ENCODE measurements at regions not wholly inside any gene's neighbourhood (a gene's known extent, or its start where the extent isn't known, plus 50 kb on each side); places are given as distances from the start of the nearest gene placed in this dataset.
"Not testable (repeated sequence)": the region's sequence is repeated elsewhere in the genome, so short reads cannot be mapped to it uniquely, and the experiment has no call there.

DNA sequence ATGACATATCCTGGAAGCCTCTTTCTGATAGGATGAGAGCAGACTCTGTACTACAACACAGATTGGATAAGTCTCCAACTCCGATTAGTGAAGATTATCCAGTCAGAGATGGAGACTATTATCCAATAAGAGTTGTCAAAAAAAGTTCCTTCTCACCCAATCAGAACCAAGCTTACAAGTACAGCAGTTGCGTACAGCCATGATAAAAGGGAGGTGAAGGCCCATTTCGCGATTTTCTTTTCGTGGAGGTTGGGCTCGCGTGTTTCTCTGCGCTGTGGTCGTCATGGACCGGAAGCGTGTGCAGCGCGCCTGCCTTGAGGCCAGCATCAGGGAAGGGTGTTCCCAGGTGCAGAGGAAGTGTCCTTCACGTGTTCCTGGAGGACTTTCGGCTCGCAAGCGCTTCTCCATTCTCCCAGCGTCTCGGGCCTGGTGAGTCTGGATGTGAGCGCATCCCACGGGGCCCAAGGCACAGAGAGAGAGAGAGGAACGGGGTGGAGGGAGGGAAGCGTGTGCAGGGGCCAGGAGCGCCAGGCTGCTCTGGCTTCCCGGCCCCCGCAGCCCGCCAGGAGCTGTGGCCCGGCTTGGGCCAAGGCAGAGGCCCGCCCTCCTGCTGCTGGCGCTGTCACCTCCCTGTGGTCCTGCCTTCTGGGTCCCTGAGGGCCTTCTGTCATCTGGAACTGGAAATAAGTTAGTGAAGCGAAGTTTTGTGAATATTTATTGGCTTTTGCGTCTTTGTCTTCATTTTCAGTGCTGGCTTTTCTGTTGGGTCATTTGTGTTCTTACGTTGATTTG is 53.9 kb downstream of the CDRT15L2 start:
- not testable (repeated sequence) for DNase-seq

DNA sequence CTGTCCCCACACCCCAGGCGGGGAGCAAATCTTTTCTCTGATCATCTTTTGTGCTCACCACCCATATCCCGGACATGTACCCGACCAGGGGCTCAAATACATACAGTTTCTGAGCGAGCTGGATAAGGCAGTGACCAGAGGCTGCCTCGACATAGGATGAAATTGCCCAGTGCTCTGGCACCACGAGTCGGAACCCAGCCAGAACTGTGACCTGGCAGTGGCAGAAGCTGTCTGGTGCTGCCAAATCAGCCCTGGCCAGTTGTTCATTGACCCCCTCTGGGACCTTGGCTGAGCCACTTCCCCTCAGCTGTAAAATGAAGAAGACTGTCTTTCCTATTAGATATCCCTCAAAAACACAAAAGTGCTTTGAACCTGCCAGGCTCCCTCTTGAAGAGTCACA is 60.6 kb downstream of the CDRT15L2 start:
- not testable (repeated sequence) for DNase-seq

DNA sequence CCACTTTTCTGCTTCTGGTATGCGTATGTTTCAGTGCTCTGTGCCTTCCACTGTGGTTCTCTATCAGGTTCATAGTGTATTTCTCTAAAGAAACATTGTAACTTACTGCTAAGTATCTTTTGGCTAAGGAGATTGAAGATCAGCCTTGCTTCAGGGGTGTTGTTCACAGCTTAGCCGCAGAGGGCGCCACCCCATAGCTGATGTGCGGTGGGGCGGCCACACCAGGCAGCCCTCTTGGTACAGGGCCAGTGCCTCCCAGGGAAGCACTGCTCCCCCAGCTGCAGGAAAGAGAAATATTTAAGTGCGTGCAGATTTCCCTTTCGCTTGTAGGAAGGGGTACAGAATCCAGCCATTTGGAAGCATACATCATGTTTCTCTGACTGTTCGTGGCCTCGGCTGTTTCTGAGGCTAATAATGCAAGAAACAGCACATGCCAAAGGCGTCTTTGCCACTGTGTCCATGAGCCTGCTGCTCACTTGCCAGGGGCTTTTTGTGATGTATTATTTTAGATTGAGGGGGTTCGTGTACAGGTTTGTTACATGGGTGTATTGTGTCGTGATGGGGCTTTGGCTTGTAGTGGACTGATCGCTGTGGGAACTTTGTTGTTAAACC is 67.2 kb downstream of the CDRT15L2 start:
- DNase-seq: not testable (repeated sequence)

DNA sequence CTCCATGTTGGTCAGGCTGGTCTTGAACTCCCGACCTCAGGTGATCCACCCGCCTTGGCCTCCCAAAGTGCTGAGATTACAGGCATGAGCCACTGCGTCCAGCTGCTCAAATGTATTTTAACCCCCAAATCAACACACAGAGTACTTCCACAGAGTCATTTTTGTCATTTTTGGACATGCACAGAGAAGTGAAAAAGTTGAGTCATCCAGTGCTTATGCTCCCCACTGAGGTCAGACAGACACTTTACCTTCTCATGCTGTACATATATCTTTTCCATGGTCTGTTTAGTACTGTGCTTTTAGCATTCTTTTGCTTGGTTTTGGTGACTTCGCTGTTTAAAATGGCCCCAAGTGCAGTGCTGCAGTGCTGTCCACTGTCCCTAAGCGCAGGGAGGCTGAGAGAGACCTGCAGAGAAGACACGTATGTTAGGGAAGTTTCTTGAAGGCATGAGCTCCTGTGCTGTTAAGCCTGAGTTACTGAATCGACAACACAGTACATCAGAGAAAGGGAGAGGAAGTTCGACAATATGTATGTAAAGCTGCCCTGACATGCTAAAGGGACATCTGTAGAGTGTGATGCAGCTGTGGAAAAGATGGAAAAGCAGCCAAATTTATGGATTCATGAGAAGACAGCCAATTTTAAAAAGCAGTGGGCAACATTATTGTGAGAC is 69.7 kb downstream of the CDRT15L2 start:
- DNase-seq: peak in 1 of 5 donors; percentile 20

DNA sequence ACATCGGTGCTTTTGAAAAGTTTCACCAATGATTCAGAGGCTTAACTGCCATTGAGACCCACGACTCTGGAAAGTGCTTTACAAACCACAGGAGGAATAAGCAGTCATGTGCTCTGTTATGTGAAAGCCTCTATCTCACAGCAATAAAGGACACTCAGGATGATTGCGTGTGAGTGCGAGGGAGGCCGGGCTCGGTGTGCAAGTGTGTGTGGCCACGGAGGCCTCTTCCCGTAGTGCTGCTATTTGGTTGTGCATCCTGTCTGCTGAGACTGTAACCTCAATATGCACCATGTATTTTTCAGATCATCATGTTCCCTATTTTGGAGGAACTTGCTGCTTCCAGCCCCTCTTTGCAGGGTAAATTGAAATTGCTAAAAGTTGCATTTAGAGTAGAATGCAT is 71.5 kb downstream of the CDRT15L2 start:
- DNase-seq: peak in 1 of 5 donors; percentile 13

DNA sequence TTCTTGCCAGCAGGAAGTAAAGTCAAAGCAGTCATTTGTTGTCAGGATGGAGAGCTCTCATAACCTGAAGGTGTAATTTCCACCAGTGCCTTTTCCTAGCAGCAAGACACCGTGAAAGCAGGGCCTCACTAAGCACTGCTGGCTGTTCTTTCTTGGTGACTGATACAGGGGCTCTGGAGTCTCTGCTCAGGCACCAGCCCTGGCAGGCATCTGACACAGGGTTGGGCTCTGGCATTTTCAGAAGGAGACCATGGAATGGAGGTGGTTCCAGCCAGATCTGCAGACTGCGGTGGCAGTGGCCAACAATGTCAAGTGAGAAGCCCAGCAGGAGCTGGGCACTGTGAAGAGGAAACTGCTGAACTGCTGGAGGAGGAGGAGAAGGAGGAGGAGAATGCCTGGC is 72.2 kb downstream of the CDRT15L2 start:
- not testable (repeated sequence) for DNase-seq

DNA sequence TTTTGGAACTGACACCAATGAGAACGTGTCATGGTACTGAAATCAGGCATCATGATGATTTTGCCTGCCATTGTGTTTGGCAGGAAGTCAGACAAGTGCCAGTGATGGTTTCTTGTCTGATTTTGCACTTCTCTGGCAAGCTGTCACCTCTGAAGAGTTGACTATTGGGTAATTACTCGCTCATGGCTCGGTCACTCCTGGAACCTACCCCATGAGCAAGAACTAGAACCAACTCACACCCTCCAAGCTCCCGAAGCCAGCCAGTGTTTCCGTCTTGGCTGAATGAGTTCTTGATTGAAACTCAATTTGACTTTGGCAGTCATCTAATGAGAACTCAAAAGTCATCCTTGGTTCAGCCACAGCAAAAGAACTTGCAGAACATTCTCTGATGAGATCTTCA is 73.9 kb downstream of the CDRT15L2 start:
- not testable (repeated sequence) for DNase-seq

DNA sequence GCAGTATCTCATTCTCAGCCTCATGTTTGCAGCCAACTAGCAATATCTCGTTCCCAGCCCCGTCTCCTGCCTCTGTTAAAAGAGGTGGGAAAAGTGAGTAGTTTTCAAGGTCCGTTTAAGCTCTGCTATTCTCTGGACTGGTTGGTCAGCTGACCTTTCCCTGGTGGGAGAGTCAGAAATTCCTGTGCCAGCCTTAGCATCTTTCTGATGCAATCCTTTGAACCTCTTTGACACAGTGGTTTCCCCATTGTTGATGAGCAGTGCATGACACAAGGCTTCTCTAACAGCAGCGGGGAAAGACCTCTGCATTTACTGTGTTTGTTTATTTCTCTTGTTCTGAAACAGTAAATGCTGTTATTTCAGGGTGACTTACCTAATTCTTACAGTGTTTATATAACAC is 74.6 kb downstream of the CDRT15L2 start:
- not testable (repeated sequence) for DNase-seq

DNA sequence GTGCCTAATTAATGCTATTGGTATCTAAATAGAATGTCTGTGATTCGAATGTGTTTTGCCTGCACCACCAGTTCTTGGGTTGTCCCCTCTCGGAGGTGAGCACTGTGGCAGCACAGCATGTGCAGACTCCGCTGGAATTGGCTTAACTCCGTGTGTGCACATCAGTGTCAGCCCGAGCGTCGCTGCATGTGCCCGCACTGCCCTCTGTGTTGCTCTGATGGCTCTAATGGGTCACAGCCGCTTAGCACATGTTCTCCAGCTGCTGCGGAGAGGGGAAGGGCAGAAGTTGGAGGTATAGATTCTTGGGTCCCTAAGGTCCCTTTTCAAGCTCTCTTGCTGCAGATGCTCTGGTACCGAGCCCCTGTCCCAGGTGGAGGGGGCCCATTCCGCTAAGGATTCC is 75.1 kb downstream of the CDRT15L2 start:
- not testable (repeated sequence) for DNase-seq

DNA sequence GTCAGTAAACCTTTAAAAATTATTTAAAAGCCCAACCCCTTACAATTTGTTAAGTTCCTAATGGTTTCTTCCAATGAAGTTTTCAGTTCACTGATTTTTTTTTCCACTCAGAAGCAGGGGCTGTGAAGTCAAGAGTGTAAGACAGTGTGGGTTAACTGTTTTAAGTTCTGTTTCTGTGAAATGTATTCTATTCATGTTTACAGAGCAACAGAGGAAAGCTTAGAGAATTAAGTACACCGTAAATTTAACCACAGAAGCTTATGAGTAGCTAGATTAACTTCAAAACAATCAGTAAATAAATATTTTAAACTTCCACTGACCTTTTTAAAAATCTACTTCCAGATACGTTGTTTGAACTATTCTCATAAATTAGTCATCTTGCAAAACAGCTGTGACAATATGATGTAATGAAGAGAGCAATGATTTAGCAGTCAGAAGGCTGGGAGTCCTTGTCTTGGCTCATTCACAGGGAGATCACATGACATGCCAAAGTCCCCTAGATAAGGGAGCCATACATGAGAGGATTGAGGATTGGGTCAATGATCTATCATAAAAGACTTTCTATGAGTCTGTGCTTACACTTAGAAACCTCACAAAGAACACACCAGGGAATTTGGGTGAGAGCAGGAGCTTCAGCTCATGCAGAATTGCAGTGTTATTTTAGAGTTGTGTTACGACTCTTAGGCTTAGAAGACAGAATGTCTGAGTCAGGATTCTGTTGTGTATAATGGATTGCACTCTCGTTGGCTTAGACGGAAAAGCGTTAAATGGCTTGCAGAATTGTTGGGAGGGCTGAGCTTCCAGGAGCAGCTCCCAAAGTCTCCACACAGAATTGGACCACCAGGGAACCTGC is 85.8 kb downstream of the CDRT15L2 start:
- DNase-seq: not testable (repeated sequence)

DNA sequence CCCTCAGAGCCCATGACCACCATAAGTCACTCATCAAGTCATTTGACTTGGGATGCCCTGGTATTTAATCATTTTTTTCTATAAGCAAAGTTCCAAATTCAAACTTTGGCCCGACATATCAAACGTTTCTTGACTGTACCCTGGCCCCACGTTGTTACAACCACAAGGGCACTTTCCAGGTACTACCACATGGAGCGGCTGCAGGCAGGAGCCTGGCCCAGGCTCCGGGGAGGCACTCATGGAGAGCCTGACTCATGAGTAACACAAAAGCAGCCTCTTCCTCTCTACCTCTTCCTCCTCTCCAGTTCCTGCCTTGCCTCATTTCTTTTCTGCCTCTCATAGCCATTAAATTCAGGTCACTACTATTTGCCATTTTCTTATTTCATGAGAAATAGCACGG is 87.2 kb downstream of the CDRT15L2 start:
- not testable (repeated sequence) for DNase-seq

DNA sequence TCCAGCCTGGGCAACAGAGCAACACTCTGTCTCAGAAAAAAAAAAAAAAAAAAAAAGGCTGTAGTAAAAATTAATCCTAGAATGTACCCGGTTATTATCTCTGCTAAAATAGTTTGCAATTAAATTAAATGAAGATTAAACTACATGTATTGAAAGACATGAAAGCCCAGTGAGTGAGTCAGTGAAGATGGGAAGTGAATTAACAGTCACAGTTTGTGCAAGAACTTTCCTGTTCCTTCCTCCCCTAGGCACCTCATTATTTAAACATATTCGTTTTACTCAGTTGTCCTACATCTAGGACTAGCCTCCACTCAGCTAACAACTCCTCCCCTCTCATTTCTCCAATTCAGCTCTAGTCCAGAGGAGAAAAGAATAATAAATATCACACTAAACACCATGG is 88.2 kb downstream of the CDRT15L2 start:
- DNase-seq: not testable (repeated sequence)

DNA sequence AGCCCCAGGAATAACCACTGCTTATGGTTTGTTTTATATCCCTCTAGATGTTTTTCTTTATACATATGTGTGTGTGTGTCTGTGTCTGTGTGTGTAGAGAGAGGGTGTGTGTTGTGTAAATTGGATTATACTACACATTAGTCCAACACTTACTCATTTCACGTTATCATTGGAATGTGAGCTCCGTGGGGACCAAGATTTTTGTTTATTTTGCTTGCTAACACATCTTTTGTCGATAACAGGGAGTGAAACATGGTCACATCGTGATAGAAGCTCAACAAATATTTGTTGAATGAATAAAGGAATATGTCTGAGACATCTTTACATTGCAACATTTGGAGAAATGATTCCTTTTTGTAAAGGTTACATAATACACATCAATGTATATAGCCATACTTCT is 88.8 kb downstream of the CDRT15L2 start:
- not testable (repeated sequence) for DNase-seq

DNA sequence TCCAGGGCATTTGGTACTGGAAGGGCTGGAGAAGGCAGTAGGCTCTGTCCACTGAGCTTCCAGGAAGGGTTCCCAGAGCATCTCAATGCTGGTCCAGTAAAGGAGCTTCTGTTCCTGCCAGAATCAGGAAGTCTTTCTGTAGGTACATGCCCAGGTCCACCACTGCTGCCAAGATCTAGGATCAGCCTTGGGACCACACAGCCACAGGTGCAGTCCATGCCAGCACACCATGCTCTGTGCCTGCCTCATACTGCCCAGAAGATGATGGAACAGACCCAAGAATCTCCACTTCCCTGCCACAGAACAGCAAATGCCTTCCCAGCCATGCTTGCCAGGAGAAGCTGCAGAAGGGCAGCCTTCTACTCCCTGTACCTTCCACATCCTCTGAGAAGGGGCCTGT is 89.3 kb downstream of the CDRT15L2 start:
- not testable (repeated sequence) for DNase-seq

DNA sequence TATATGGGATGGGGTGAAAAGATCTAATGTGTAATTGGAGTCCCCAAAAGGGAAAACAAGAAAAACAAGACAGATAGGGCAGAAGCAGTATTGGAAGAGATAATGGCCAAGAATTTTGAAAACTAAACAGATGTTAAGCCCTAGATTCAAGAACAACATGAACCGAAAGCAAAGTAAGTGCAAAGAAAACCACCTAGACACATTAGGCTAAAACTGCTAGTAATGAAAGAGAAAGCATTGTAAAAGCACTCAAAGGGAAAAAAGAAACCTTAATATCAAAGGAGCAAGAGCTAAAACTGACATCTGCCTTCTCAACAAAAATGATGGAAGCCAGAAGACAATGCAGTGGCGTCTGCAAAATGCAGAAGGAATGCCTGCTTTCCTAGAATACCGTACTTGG is 91.0 kb downstream of the CDRT15L2 start:
- DNase-seq: not testable (repeated sequence)

DNA sequence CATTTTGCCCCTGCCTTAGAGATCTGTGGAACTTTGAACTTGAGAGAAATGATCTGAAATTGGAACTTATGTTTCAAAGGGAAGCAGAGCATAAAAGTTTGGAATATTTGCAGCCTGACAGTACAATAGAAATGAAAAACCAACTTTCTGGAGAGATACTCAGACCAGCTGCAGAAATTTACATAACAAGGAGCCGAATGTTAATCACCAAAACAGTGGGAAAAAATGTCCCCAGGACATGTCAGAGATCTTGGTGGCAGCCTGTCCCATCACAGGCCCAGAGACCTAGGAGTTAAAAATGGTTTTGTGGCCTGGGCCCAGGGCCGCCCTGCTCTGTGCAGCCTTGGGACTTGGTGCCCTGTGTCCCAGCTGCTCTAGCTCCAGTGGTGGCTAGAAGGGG is 94.8 kb downstream of the CDRT15L2 start:
- DNase-seq: not testable (repeated sequence)

DNA sequence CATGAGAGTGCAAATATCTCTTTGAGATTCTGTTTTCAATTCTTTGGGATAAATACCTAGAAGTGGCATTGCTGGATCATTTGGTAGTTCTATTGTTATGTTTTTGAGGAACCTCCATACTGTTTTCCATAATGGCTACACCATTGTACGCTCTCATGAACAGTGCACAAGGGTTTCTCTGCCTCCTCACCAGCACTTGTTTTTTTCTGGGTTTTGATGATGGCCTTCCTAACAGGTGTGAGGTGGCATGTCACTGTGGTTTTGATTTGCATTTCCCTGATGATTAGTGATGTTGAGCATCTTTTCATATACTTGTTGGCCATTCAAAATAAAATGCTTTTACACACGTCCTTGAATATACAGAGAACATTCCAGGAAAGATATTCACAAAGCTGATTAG is 96.2 kb downstream of the CDRT15L2 start:
- DNase-seq: not testable (repeated sequence)

DNA sequence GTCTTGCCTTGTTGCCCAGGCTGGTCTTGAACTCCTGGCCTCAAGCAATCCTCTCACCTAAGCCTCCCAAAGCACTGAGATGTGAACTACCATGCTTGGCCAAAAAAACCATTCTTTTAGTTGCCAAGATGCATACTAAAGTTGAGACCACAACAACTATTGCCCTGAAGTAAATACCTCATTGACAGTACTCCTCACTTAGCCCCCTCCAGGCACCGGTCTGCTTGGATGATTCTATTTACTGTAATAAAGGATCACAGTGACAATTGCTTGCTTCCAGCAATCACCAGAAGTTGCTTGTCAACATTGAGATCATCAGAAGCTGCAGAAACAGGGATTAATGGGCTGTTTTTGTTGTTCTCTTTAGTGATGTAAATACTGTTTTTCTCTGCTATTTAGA is 97.1 kb downstream of the CDRT15L2 start:
- not testable (repeated sequence) for DNase-seq

DNA sequence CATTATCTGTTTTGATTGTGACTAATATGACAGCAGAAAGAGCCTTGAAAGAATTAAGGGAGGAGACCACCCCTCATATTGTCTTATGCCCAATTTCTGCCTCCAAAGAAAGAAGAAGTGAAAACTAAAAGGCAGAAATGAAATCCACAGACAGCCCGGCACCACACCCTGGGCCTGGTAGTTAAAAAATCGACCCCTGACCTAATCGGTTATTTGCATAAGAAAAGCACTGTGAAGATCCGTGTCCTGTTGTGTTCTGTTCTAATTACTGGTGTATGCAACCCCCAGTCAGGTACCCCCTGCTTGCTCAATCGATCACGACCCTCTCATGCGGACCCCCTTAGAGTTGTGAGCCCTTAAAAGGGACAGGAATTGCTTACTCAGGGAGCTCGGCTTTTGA is 97.9 kb downstream of the CDRT15L2 start:
- DNase-seq: not testable (repeated sequence)

DNA sequence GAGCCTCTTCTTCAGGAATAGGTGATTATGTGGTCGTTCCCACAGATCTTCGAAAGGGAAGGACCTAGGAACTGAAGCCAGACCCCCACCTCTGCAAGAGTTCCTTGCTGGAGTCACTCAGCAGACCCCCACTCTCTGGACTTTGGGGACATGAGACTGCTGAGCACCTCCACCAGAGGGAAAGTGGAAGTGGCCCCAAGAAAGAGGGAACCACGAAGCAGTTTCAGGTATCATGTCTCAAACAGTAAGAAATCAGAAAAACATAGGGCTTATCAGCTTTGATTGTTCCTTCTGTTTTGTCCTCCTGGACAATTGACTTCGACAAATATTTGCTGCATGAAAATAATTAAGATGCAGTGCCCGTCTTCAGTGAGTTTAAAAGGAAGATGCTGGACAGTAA is 98.9 kb downstream of the CDRT15L2 start:
- not testable (repeated sequence) for DNase-seq

DNA sequence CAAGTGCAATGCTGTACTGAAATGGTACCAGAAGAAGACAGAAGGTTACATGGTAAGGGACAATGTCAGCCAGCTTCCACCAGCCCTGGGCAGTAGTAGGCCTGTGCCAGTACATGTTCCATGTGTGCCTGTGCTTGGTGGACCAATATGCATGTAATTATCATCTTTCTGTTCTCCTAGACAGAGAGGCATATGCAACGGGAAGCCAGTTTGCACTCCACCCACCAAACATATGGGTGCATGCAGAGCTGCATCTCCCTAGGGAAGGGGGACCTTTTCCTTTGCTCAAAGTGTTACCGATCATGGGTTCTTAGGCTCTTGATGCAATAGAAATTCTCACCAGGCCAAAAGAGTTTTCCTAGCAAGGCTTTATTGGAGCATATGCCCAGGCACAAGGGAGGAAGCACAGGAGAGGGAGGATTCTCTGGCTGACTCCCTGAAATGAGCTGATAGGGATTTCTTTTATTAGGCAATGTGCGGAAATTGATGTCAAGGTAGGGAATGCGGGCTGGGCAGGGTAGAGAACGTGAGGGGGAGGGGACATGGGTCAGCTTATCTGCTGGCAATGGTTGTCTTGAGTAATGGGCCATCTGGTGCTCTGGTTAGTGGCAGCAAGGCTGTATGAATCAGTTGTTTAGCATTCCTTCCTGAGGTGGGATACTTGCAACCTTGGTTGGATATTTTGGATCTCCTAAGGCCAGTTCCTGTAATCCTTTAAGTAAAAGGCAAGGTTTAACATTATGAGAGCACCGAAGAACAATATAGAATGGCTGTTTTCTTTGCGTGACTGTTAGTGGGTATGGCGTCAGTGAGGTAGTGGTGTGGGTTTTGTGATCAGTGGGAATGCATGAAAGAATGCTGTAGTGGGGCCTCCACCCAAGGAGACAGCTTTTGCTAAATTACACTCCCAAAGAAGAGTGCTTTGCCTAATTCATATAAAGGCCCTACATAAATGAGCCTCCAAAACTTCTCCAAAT is 102.5 kb downstream of the CDRT15L2 start:
- DNase-seq: not testable (repeated sequence)
